ENCODE measurements at regions not wholly inside any gene's neighbourhood (a gene's known extent, or its start where the extent isn't known, plus 50 kb on each side); places are given as distances from the start of the nearest gene placed in this dataset.

- TF ChIP-seq, protein P1, sequence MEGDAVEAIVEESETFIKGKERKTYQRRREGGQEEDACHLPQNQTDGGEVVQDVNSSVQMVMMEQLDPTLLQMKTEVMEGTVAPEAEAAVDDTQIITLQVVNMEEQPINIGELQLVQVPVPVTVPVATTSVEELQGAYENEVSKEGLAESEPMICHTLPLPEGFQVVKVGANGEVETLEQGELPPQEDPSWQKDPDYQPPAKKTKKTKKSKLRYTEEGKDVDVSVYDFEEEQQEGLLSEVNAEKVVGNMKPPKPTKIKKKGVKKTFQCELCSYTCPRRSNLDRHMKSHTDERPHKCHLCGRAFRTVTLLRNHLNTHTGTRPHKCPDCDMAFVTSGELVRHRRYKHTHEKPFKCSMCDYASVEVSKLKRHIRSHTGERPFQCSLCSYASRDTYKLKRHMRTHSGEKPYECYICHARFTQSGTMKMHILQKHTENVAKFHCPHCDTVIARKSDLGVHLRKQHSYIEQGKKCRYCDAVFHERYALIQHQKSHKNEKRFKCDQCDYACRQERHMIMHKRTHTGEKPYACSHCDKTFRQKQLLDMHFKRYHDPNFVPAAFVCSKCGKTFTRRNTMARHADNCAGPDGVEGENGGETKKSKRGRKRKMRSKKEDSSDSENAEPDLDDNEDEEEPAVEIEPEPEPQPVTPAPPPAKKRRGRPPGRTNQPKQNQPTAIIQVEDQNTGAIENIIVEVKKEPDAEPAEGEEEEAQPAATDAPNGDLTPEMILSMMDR (IDR thresholded peaks at IDR 0.05) = no peak
- no peak for TF ChIP-seq POLR2A (IDR thresholded peaks at IDR 0.05)
These were observed 1152.2 kb upstream of the ADGRL4 start for GRCh38 chr1:80158771-80159170.

Measured in adrenal gland (tissue), 5 donors.